NCI-H128 (cell line): ENCODE measurements at regions not wholly inside any gene's neighbourhood (a gene's known extent, or its start where the extent isn't known, plus 50 kb on each side); places are given as distances from the start of the nearest gene placed in this dataset.

Source experiments
- DNase-seq: peaks from one replicate; lab custom pipeline; 2025; ENCODE audit not compliant: unreplicated experiment; lab: John Stamatoyannopoulos, UW

- DNase-seq = no peak
Measured at GRCh38 chr2:67701011-67701410, 303.9 kb downstream of the ETAA1 start.

- no peak for DNase-seq
Measured at GRCh38 chr2:67702284-67702683, 305.2 kb downstream of the ETAA1 start.

- DNase-seq = no peak
Measured at GRCh38 chr2:67702937-67703336, 305.8 kb downstream of the ETAA1 start.

GRCh38 chr2:67706082-67706481 lies 308.9 kb downstream of the ETAA1 start:
- no peak for DNase-seq

GRCh38 chr2:67707896-67708295 lies 310.8 kb downstream of the ETAA1 start:
- DNase-seq = no peak

GRCh38 chr2:67709835-67710234 lies 312.7 kb downstream of the ETAA1 start:
- DNase-seq = no peak

GRCh38 chr2:67712484-67712883 lies 315.4 kb downstream of the ETAA1 start:
- no peak for DNase-seq

GRCh38 chr2:67713376-67713775 lies 316.2 kb downstream of the ETAA1 start:
- no peak for DNase-seq

GRCh38 chr2:67716895-67717396 lies 319.8 kb downstream of the ETAA1 start:
- no peak for DNase-seq

- DNase-seq = no peak
Measured at GRCh38 chr2:67717692-67718091, 320.6 kb downstream of the ETAA1 start.

GRCh38 chr2:67719351-67719750 lies 322.2 kb downstream of the ETAA1 start:
- no peak for DNase-seq

GRCh38 chr2:67721516-67721915 lies 324.4 kb downstream of the ETAA1 start:
- DNase-seq = no peak

GRCh38 chr2:67724261-67724660 lies 327.1 kb downstream of the ETAA1 start:
- no peak for DNase-seq

- no peak for DNase-seq
Measured at GRCh38 chr2:67725731-67726130, 328.6 kb downstream of the ETAA1 start.

- DNase-seq = peak; percentile 12
Measured at GRCh38 chr2:67726416-67726815, 329.3 kb downstream of the ETAA1 start.

- no peak for DNase-seq
Measured at GRCh38 chr2:67727131-67727530, 330.0 kb downstream of the ETAA1 start.

- no peak for DNase-seq
Measured at GRCh38 chr2:67727623-67728022, 330.5 kb downstream of the ETAA1 start.

- DNase-seq = no peak
Measured at GRCh38 chr2:67729474-67729873, 332.3 kb downstream of the ETAA1 start.

GRCh38 chr2:67733517-67733916 lies 329.3 kb downstream of the C1D start:
- no peak for DNase-seq

- DNase-seq = no peak
Measured at GRCh38 chr2:67752199-67752598, 310.6 kb downstream of the C1D start.

- DNase-seq = no peak
Measured at GRCh38 chr2:67752969-67753368, 309.8 kb downstream of the C1D start.

GRCh38 chr2:67755156-67755882 lies 307.5 kb downstream of the C1D start:
- no peak for DNase-seq

- no peak for DNase-seq
Measured at GRCh38 chr2:67760995-67761394, 301.8 kb downstream of the C1D start.
